ENCODE measurements at regions not wholly inside any gene's neighbourhood (a gene's known extent, or its start where the extent isn't known, plus 50 kb on each side); places are given as distances from the start of the nearest gene placed in this dataset.

GRCh38 chr5:103801681-103802080 is 239.1 kb upstream of the NUDT12 start:
- H3K9me3 Mint-ChIP-seq (ENCODE audit: unreplicated experiment) = peaks cover 3% of the 10 kb centered on the region
- Histone ChIP-seq H3K27me3 (ENCODE audit: insufficient read depth, low read length) (no peaks in the 10 kb centered on the region), H3K9ac (ENCODE audit: low read length) (no peak overlapping the region), H3K27ac (ENCODE audit: low read depth, low read length) (no peak overlapping the region), H2AFZ (ENCODE audit: low read depth, low read length) (no peak overlapping the region), H4K20me1 (ENCODE audit: insufficient read depth, low read length) (no peaks in the 10 kb centered on the region), H3K4me1 (ENCODE audit: insufficient read depth, low read length) (no peaks in the 10 kb centered on the region), H3K36me3 (ENCODE audit: insufficient read depth, low read length) (no peaks in the 10 kb centered on the region), H3K4me2 (ENCODE audit: low read length) (no peak overlapping the region), H3K79me2 (ENCODE audit: insufficient read depth, low read length) (no peaks in the 10 kb centered on the region), H3K4me3 (ENCODE audit: insufficient read depth, low read depth, low read length) (no peak overlapping the region), H3K9me3 (ENCODE audit: insufficient read depth, low read depth, low read length) (no peaks in the 10 kb centered on the region)
- H3K4me3 Mint-ChIP-seq (ENCODE audit: unreplicated experiment) = no peak overlapping the region
- no peaks in the 10 kb centered on the region for H3K36me3 Mint-ChIP-seq (ENCODE audit: low read depth, unreplicated experiment)
- DNase-seq (ENCODE audit: low read depth) (peak; percentile 79), FAIRE-seq (no peak)
- peak overlapping the region; percentile 73 for H3K27ac Mint-ChIP-seq (ENCODE audit: unreplicated experiment)
- H3K4me1 Mint-ChIP-seq (ENCODE audit: low read depth, unreplicated experiment) = peaks cover 16% of the 10 kb centered on the region
- H3K27me3 Mint-ChIP-seq (ENCODE audit: low read depth, unreplicated experiment) = no peaks in the 10 kb centered on the region
- TF ChIP-seq EZH2 (IDR thresholded peaks at IDR 0.05; ENCODE audit: insufficient read depth, low read length) = no peak
- TF ChIP-seq, protein P1, sequence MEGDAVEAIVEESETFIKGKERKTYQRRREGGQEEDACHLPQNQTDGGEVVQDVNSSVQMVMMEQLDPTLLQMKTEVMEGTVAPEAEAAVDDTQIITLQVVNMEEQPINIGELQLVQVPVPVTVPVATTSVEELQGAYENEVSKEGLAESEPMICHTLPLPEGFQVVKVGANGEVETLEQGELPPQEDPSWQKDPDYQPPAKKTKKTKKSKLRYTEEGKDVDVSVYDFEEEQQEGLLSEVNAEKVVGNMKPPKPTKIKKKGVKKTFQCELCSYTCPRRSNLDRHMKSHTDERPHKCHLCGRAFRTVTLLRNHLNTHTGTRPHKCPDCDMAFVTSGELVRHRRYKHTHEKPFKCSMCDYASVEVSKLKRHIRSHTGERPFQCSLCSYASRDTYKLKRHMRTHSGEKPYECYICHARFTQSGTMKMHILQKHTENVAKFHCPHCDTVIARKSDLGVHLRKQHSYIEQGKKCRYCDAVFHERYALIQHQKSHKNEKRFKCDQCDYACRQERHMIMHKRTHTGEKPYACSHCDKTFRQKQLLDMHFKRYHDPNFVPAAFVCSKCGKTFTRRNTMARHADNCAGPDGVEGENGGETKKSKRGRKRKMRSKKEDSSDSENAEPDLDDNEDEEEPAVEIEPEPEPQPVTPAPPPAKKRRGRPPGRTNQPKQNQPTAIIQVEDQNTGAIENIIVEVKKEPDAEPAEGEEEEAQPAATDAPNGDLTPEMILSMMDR (IDR thresholded peaks at IDR 0.05; ENCODE audit: insufficient read depth, low read depth, low read length) = no peak

GRCh38 chr5:103800741-103801495 is 238.3 kb upstream of the NUDT12 start:
- Mint-ChIP-seq H3K4me3 (ENCODE audit: unreplicated experiment) (no peak overlapping the region), H3K9me3 (ENCODE audit: unreplicated experiment) (peaks cover 3% of the 10 kb centered on the region), H3K36me3 (ENCODE audit: low read depth, unreplicated experiment) (no peaks in the 10 kb centered on the region), H3K27ac (ENCODE audit: unreplicated experiment) (no peak overlapping the region), H3K27me3 (ENCODE audit: low read depth, unreplicated experiment) (no peaks in the 10 kb centered on the region), H3K4me1 (ENCODE audit: low read depth, unreplicated experiment) (peaks cover 16% of the 10 kb centered on the region)
- Histone ChIP-seq H3K4me2 (ENCODE audit: low read length) (no peak overlapping the region), H3K9ac (ENCODE audit: low read length) (no peak overlapping the region), H3K27me3 (ENCODE audit: insufficient read depth, low read length) (no peaks in the 10 kb centered on the region), H3K27ac (ENCODE audit: low read depth, low read length) (no peak overlapping the region), H3K4me1 (ENCODE audit: insufficient read depth, low read length) (no peaks in the 10 kb centered on the region), H2AFZ (ENCODE audit: low read depth, low read length) (no peak overlapping the region), H4K20me1 (ENCODE audit: insufficient read depth, low read length) (no peaks in the 10 kb centered on the region), H3K36me3 (ENCODE audit: insufficient read depth, low read length) (no peaks in the 10 kb centered on the region), H3K79me2 (ENCODE audit: insufficient read depth, low read length) (no peaks in the 10 kb centered on the region), H3K4me3 (ENCODE audit: insufficient read depth, low read depth, low read length) (no peak overlapping the region), H3K9me3 (ENCODE audit: insufficient read depth, low read depth, low read length) (no peaks in the 10 kb centered on the region)
- TF ChIP-seq EZH2 (IDR thresholded peaks at IDR 0.05; ENCODE audit: insufficient read depth, low read length) = no peak
- TF ChIP-seq, protein P1 (IDR thresholded peaks at IDR 0.05; ENCODE audit: insufficient read depth, low read depth, low read length) = no peak
- DNase-seq (ENCODE audit: low read depth) (peak; percentile 66), FAIRE-seq (no peak)

DNA sequence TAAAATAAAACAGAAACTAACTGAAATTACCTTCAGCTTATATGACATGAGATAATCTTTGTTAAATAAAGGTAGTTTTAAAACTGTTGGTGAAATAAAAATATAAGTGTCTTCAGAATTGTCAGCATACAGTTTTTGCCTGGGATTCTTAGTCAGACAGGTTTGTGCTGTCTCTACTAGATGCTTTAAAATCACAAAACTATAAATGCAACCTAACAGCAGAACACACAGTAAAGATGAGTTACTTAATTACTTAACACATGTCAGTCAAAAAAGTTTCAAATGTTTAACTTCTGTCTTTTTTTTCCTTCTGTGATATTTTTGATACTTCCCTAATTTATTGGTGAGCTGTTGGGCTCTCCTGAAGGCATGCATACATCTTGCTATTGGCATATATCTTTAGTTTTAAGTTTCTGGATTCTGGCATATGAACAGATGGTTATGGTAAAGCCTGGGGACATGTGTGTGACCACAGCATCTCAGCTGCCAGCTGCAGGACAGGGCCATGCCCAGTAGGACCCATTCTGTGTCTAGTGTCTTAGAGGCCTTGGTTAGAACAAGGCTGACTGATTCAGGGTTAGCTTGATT is 231.1 kb upstream of the NUDT12 start:
- no peaks in the 10 kb centered on the region for H3K79me2 ChIP-seq (ENCODE audit: insufficient read depth, low read length)
- Mint-ChIP-seq H3K9me3 (ENCODE audit: unreplicated experiment) (peaks cover 15% of the 10 kb centered on the region), H3K4me1 (ENCODE audit: low read depth, unreplicated experiment) (no peaks in the 10 kb centered on the region)

More for the DNA sequence above, 231.1 kb upstream of the NUDT12 start:
- FAIRE-seq (no peak), DNase-seq (ENCODE audit: low read depth) (no peak)
- Histone ChIP-seq H3K4me3 (ENCODE audit: insufficient read depth, low read depth, low read length) (no peak overlapping the region), H2AFZ (ENCODE audit: low read depth, low read length) (no peak overlapping the region), H3K9me3 (ENCODE audit: insufficient read depth, low read depth, low read length) (no peaks in the 10 kb centered on the region), H3K4me1 (ENCODE audit: insufficient read depth, low read length) (no peaks in the 10 kb centered on the region), H3K9ac (ENCODE audit: low read length) (no peak overlapping the region), H3K27ac (ENCODE audit: low read depth, low read length) (no peak overlapping the region), H3K27me3 (ENCODE audit: insufficient read depth, low read length) (no peaks in the 10 kb centered on the region), H4K20me1 (ENCODE audit: insufficient read depth, low read length) (no peaks in the 10 kb centered on the region), H3K4me2 (ENCODE audit: low read length) (no peak overlapping the region), H3K36me3 (ENCODE audit: insufficient read depth, low read length) (no peaks in the 10 kb centered on the region)
- no peaks in the 10 kb centered on the region for H3K27me3 Mint-ChIP-seq (ENCODE audit: low read depth, unreplicated experiment)
- H3K36me3 Mint-ChIP-seq (ENCODE audit: low read depth, unreplicated experiment) = no peaks in the 10 kb centered on the region
- no peak for TF ChIP-seq EZH2 (IDR thresholded peaks at IDR 0.05; ENCODE audit: insufficient read depth, low read length)
- TF ChIP-seq, protein P1 (IDR thresholded peaks at IDR 0.05; ENCODE audit: insufficient read depth, low read depth, low read length) = no peak
- H3K4me3 Mint-ChIP-seq (ENCODE audit: unreplicated experiment) = no peak overlapping the region
- H3K27ac Mint-ChIP-seq (ENCODE audit: unreplicated experiment) = no peak overlapping the region

Data from astrocyte (in vitro differentiated cells and primary cell).